Tibial nerve (tissue), 4 donors: ENCODE measurements at regions not wholly inside any gene's neighbourhood (a gene's known extent, or its start where the extent isn't known, plus 50 kb on each side); places are given as distances from the start of the nearest gene placed in this dataset.

Source experiments
- DNase-seq, 2 donors: peaks; one replicate each; pipeline ENCODE4 v3.0.0-alpha.2; 2019; ENCODE audit warnings: low spot score in 2 of 2
- H3K27ac ChIP-seq, 4 donors: fragments of 200-600 bp; sonication (generic) in 3 of 4; one replicate each; pipeline ENCODE4 v1.5.1; 2017 to 2019; ENCODE audit warnings: mild to moderate bottlenecking in 1 of 4
- H3K27me3 ChIP-seq, 2 donors: fragments of 200-600 bp; sonication (generic) in 1 of 2; one replicate each; pipeline versions ENCODE4 v1.5.1 to v1.6.0; 2017 to 2019
- H3K36me3 ChIP-seq, 3 donors: fragments of 200-600 bp; sonication (generic); one replicate each; pipeline ENCODE4 v1.5.1; 2018 to 2019
- H3K4me1 ChIP-seq, 4 donors: fragments of 200-600 bp; sonication (generic) in 3 of 4; one replicate each; pipeline ENCODE4 v1.5.1; 2017 to 2019
- H3K4me3 ChIP-seq, 4 donors: fragments of 200-600 bp; sonication (generic) in 3 of 4; one replicate each; pipeline ENCODE4 v1.5.1; 2017 to 2019; ENCODE audit warnings: mild to moderate bottlenecking in 1 of 4, moderate library complexity in 1 of 4
- H3K9me3 ChIP-seq, 4 donors: fragments of 200-600 bp; sonication (generic) in 3 of 4; one replicate each; pipeline ENCODE4 v1.5.1; 2017 to 2019
- CTCF ChIP-seq, 5 experiments: fragments of 200-600 bp in 3 of 5; fragments of 450-650 bp in 2 of 5; sonication (generic) in 3 of 5; IDR thresholded peaks; one replicate each; pipeline ENCODE4 v1.5.1; 2016 to 2019; ENCODE audit warnings: antibody characterized with exemption in 5 of 5, mild to moderate bottlenecking in 3 of 5, moderate library complexity in 2 of 5
- EP300 ChIP-seq, 2 donors: sonication (generic); formaldehyde crosslinking; IDR thresholded peaks; one replicate each; pipeline ENCODE4 v1.6.1; 2017; ENCODE audit warnings: antibody characterized with exemption in 2 of 2, mild to moderate bottlenecking in 1 of 2
- POLR2A ChIP-seq, 2 donors: fragments of 450-650 bp; IDR thresholded peaks; one replicate each; pipeline ENCODE4 v1.6.1; 2017; ENCODE audit warnings: antibody characterized with exemption in 2 of 2, mild to moderate bottlenecking in 2 of 2, moderate library complexity in 2 of 2
- WGBS, 2 donors: methylation state at CpG; one replicate each; pipeline ENCODE4 v1.1.5; 2018; 5-methylcytosine and 5-hydroxymethylcytosine counted together

GRCh38 chr11:104320097-104320496 lies 156.2 kb upstream of the PDGFD start:
- no peaks in the 10 kb centered on the region for H3K4me1 ChIP-seq
- no peaks in the 10 kb centered on the region for H3K27me3 ChIP-seq
- H3K4me3 ChIP-seq: no peak overlapping the region
- peaks cover 0 to 9% (median 0%) of the 10 kb centered on the region in 4 donors for H3K9me3 ChIP-seq
- no peak overlapping the region for H3K27ac ChIP-seq
- no peaks in the 10 kb centered on the region for H3K36me3 ChIP-seq
- no peak for DNase-seq
- TF ChIP-seq EP300 (IDR thresholded peaks at IDR 0.05): no peak
- no peak for TF ChIP-seq POLR2A (IDR thresholded peaks at IDR 0.05)
- no peak for TF ChIP-seq CTCF (IDR thresholded peaks at IDR 0.05)

GRCh38 chr11:104319396-104319795 lies 155.4 kb upstream of the PDGFD start:
- no peak overlapping the region for H3K27ac ChIP-seq
- peaks cover 0 to 9% (median 0%) of the 10 kb centered on the region in 4 donors for H3K9me3 ChIP-seq
- TF ChIP-seq POLR2A (IDR thresholded peaks at IDR 0.05) (no peak), EP300 (IDR thresholded peaks at IDR 0.05) (no peak)
- peaks cover 0 to 1% (median 0%) of the 10 kb centered on the region in 4 donors for H3K4me1 ChIP-seq
- H3K4me3 ChIP-seq: no peak overlapping the region
- DNase-seq: no peak
- 83 to 92% methylated on average over 4 of the region's 4 CpGs for WGBS, 2 donors
- no peaks in the 10 kb centered on the region for H3K36me3 ChIP-seq
- no peaks in the 10 kb centered on the region for H3K27me3 ChIP-seq

- Histone ChIP-seq H3K4me3 (no peak overlapping the region), H3K9me3 (no peaks in the 10 kb centered on the region), H3K4me1 (no peaks in the 10 kb centered on the region), H3K27ac (no peak overlapping the region), H3K27me3 (no peaks in the 10 kb centered on the region), H3K36me3 (no peaks in the 10 kb centered on the region)
- 70 to 74% methylated on average over 2 of the region's 2 CpGs for WGBS, 2 donors
- no peak for DNase-seq
- TF ChIP-seq CTCF (IDR thresholded peaks at IDR 0.05) (no peak), POLR2A (IDR thresholded peaks at IDR 0.05) (no peak), EP300 (IDR thresholded peaks at IDR 0.05) (no peak)
Measured at GRCh38 chr11:104306862-104307474, 143.0 kb upstream of the PDGFD start.

- Histone ChIP-seq H3K36me3 (no peaks in the 10 kb centered on the region), H3K27ac (no peak overlapping the region), H3K9me3 (no peaks in the 10 kb centered on the region), H3K4me3 (no peak overlapping the region), H3K27me3 (no peaks in the 10 kb centered on the region), H3K4me1 (no peaks in the 10 kb centered on the region)
- 72 to 83% methylated on average over 1 of the region's 1 CpG for WGBS, 2 donors
- no peak for TF ChIP-seq POLR2A (IDR thresholded peaks at IDR 0.05)
- no peak for TF ChIP-seq EP300 (IDR thresholded peaks at IDR 0.05)
- TF ChIP-seq CTCF (IDR thresholded peaks at IDR 0.05): no peak
- DNase-seq: no peak
Measured at GRCh38 chr11:104301776-104302175, 137.8 kb upstream of the PDGFD start.

GRCh38 chr11:104291646-104292045 lies 127.7 kb upstream of the PDGFD start:
- no peaks in the 10 kb centered on the region for H3K9me3 ChIP-seq
- TF ChIP-seq EP300 (IDR thresholded peaks at IDR 0.05): no peak
- TF ChIP-seq CTCF (IDR thresholded peaks at IDR 0.05): no peak
- TF ChIP-seq POLR2A (IDR thresholded peaks at IDR 0.05): no peak
- H3K4me3 ChIP-seq: no peak overlapping the region
- no peak for DNase-seq
- no peaks in the 10 kb centered on the region for H3K27me3 ChIP-seq
- no peak overlapping the region for H3K27ac ChIP-seq
- no peaks in the 10 kb centered on the region for H3K4me1 ChIP-seq
- no peaks in the 10 kb centered on the region for H3K36me3 ChIP-seq
- 86 to 87% methylated on average over 2 of the region's 2 CpGs for WGBS, 2 donors

GRCh38 chr11:104286129-104286528 lies 122.2 kb upstream of the PDGFD start:
- DNase-seq: no peak
- no peak overlapping the region for H3K4me3 ChIP-seq
- TF ChIP-seq POLR2A (IDR thresholded peaks at IDR 0.05) (no peak), EP300 (IDR thresholded peaks at IDR 0.05) (no peak), CTCF (IDR thresholded peaks at IDR 0.05) (no peak)
- H3K4me1 ChIP-seq: no peaks in the 10 kb centered on the region
- no peaks in the 10 kb centered on the region for H3K36me3 ChIP-seq
- 63 to 76% methylated on average over 1 of the region's 1 CpG for WGBS, 2 donors
- no peaks in the 10 kb centered on the region for H3K9me3 ChIP-seq
- no peak overlapping the region for H3K27ac ChIP-seq
- no peaks in the 10 kb centered on the region for H3K27me3 ChIP-seq
